ENCODE measurements at regions not wholly inside any gene's neighbourhood (a gene's known extent, or its start where the extent isn't known, plus 50 kb on each side); places are given as distances from the start of the nearest gene placed in this dataset.

GRCh38 chr2:118554616-118555015, 292.8 kb downstream of the EN1 start:
- no peak for DNase-seq

- no peak for DNase-seq
These were observed 297.9 kb downstream of the EN1 start for GRCh38 chr2:118549503-118549902.

GRCh38 chr2:118548880-118549488, 298.5 kb downstream of the EN1 start:
- no peak for DNase-seq

- DNase-seq = no peak
These were observed 308.2 kb downstream of the EN1 start for GRCh38 chr2:118539290-118539689.

- DNase-seq = no peak
These were observed 311.1 kb downstream of the EN1 start for GRCh38 chr2:118536306-118536705.

- no peak for DNase-seq
These were observed 311.6 kb downstream of the EN1 start for GRCh38 chr2:118535818-118536212.

- no peak for DNase-seq
These were observed 312.2 kb downstream of the EN1 start for GRCh38 chr2:118535171-118535817.

GRCh38 chr2:118530976-118531375, 316.5 kb downstream of the EN1 start:
- no peak for DNase-seq

GRCh38 chr2:118529908-118530599, 317.4 kb downstream of the EN1 start:
- DNase-seq = no peak

GRCh38 chr2:118527571-118527970, 319.9 kb downstream of the EN1 start:
- DNase-seq = no peak

GRCh38 chr2:118525346-118525745, 322.1 kb downstream of the EN1 start:
- DNase-seq = no peak

GRCh38 chr2:118524911-118525310, 322.5 kb downstream of the EN1 start:
- DNase-seq = no peak

GRCh38 chr2:118523761-118524160, 323.7 kb downstream of the EN1 start:
- DNase-seq = no peak

GRCh38 chr2:118521960-118522359, 325.5 kb downstream of the EN1 start:
- no peak for DNase-seq

GRCh38 chr2:118521272-118521671, 326.2 kb downstream of the EN1 start:
- no peak for DNase-seq

GRCh38 chr2:118520246-118520645, 327.2 kb downstream of the EN1 start:
- DNase-seq = no peak

- DNase-seq = no peak
These were observed 327.9 kb downstream of the EN1 start for GRCh38 chr2:118519511-118519910.

- no peak for DNase-seq
These were observed 336.6 kb downstream of the EN1 start for GRCh38 chr2:118510807-118511206.

- no peak for DNase-seq
These were observed 338.0 kb downstream of the EN1 start for GRCh38 chr2:118509319-118510004.

GRCh38 chr2:118508282-118508681, 339.2 kb downstream of the EN1 start:
- no peak for DNase-seq

GRCh38 chr2:118505436-118505835, 342.0 kb downstream of the EN1 start:
- no peak for DNase-seq

- DNase-seq = no peak
These were observed 345.3 kb downstream of the EN1 start for GRCh38 chr2:118502106-118502505.

- no peak for DNase-seq
These were observed 348.5 kb downstream of the EN1 start for GRCh38 chr2:118498943-118499342.

Measured in NCI-H187 (cell line).